Cardiac fibroblast (primary cell): ENCODE measurements at regions not wholly inside any gene's neighbourhood (a gene's known extent, or its start where the extent isn't known, plus 50 kb on each side); places are given as distances from the start of the nearest gene placed in this dataset.
A peak's percentile ranks its signal among the peaks of the same experiment; 100 is the strongest.
"Not testable (repeated sequence)": the region's sequence is repeated elsewhere in the genome, so short reads cannot be mapped to it uniquely, and the experiment has no call there.

Experiments
- DNase-seq, 2 donors: peaks; one replicate each; pipeline versions ENCODE4 v3.0.0 to v3.0.0-alpha.2; 2010; ENCODE audit warnings: low read depth in 2 of 2
- H3K4me3 ChIP-seq, 2 donors: replicated peaks in 1 of 2; 1 replicate in 1 of 2; 2 replicates in 1 of 2; pipeline ENCODE4 v1.5.1; 2011; ENCODE audit warnings: low read depth in 2 of 2, low read length in 2 of 2, mild to moderate bottlenecking in 2 of 2, moderate library complexity in 1 of 2
- TF ChIP-seq, protein P1 (sequence below): IDR thresholded peaks from one replicate; pipeline ENCODE4 v1.5.1; 2011; ENCODE audit warnings: low read depth, mild to moderate bottlenecking, low read length, inconsistent platforms

DNA sequence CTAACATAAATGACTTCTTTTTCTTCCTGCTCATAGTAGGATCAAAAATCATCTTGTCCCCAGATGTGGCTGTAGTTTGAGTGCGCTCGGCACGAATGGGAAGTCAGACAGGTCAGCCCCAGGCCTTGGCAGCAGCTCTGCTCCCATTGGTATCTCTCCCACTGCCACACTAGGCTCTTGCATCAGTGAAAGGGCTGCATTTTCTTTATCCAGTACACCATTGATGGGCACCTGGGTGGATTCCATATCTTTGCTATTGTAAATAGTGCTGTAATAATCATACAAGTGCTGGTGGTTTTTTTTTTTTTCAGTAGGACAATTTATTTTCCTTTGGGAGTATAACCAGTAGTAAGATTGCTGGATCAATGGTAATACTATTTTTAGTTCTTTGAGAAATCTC is 865.5 kb downstream of the CCDC85A start:
- no peak for DNase-seq
- TF ChIP-seq, protein P1, sequence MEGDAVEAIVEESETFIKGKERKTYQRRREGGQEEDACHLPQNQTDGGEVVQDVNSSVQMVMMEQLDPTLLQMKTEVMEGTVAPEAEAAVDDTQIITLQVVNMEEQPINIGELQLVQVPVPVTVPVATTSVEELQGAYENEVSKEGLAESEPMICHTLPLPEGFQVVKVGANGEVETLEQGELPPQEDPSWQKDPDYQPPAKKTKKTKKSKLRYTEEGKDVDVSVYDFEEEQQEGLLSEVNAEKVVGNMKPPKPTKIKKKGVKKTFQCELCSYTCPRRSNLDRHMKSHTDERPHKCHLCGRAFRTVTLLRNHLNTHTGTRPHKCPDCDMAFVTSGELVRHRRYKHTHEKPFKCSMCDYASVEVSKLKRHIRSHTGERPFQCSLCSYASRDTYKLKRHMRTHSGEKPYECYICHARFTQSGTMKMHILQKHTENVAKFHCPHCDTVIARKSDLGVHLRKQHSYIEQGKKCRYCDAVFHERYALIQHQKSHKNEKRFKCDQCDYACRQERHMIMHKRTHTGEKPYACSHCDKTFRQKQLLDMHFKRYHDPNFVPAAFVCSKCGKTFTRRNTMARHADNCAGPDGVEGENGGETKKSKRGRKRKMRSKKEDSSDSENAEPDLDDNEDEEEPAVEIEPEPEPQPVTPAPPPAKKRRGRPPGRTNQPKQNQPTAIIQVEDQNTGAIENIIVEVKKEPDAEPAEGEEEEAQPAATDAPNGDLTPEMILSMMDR, result no peak
- no peak overlapping the region for H3K4me3 ChIP-seq

DNA sequence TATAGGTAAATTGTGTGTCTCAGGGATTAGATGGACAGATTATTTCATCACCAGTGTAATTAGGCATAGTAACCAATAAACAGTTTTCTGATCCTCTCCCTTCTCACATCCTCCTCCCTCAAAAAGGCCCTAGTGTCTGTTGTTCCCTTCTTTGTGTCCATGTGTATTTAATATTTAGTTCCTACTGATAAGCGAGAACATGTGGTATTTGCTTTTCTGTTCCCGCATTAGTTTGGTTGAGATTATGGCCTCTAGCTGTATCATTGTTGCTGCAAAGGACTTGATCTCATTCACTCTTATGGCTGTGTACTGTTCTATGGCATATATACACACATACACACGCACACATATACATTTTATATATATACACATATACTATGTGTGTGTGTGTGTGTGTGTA is 866.2 kb downstream of the CCDC85A start:
- TF ChIP-seq, protein P1, result no peak
- no peak for DNase-seq
- H3K4me3 ChIP-seq, result no peak overlapping the region

DNA sequence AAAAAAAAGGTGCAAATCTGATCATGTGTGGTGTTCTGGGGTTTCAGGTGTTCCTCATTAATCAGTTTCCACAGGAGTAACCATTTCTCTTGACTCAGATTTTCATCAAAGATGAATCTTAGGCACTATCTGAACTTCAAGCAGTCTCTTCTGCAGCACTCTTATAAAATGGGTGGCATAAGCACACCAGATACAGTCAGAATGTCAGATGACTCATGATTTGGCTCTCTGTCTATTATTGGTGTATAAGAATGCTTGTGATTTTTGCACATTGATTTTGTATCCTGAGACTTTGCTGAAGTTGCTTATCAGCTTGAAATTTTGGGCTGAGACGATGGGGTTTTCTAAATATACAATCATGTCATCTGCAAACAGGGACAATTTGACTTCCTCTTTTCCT is 882.5 kb downstream of the CCDC85A start:
- not testable (repeated sequence) for H3K4me3 ChIP-seq
- DNase-seq, result peak in 1 of 2 donors; percentile 6

DNA sequence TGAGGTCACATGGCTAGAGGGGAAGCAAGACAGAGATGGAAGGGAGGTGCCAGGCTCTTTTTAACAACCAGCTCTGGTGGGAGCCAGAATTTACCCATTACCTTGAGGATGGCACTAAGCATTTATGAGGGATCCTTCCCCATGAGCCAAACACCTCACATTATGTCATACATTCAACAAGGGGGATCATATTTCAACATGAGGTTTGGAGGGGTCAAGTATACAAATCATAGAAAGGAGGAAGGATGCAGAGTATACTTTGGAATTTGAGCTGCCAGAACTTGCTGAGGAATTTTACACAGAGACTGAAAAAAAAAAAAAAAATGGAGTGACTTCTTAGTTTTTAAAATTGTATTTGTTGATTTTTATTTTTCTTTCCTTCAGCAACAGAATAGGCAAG is 891.4 kb downstream of the CCDC85A start:
- TF ChIP-seq, protein P1, result no peak
- no peak overlapping the region for H3K4me3 ChIP-seq
- no peak for DNase-seq

DNA sequence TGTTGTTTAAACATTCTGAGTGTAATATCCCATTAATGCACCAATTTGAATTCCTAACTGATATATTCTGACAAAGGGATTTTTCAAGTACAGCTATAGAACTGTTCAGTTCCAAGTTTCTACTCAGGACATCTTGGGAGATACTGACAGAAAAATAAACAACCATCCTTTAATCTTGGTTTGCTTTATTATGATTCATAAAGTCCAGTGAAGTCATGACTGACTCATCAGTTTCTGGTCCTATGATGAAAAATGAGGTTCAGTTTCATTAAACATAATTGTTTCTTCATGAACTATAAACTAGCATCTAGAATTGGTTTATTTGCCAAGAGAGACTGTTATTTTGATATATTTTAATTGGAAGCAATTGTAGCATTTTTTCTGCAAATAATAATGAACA is 896.2 kb downstream of the CCDC85A start:
- H3K4me3 ChIP-seq, result no peak overlapping the region
- TF ChIP-seq, protein P1, result no peak
- DNase-seq, result peak in 1 of 2 donors; percentile 47

DNA sequence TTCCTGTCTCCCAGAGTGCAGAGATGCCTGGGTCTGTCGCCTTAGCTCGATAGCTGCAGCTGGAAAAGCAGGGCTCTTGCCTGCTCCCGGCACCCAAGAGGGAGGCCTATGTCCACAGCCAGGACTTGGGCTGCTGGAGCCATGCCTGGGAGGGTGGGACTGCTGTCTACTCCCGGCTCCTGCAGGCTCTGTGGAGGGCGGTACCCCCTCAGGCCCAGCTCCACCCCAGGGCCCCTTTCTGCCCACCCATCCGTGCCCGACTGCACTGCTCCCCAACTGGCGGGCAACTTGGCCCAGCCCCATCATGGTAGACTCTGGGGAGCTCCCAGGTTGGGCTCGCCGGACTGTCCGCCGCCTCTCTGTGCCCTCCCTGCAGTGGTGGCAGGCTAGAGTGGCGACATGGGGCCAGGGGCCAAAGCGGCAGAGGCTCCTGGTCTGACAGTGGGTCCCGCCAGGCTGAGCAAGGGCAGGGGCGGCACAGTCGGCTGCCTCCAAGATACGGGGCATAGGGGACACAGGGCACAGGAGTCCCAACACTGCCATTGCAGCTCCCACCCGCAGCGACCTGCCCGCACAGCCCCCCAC is 901.0 kb downstream of the CCDC85A start:
- TF ChIP-seq, protein P1, result no peak
- DNase-seq, result no peak
- H3K4me3 ChIP-seq, result no peak overlapping the region

DNA sequence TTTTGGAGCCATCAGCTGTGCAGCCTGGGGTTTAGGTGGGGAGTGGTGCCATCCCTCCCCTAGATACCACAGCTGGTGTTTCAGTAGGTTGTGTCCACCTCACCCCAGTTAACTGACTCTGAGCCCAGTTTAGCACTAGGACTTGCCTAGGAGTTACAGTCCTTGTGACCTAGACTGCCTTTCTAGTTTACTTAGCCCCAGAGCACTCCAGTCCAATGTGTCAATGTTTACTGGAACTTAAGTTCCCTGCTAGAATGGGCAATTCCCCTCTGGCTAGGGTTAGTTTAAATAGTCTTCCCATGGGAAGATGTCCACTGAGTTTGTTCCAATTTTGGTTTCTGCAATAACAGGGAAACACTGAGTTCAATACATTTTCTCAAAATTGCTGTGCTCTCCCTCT is 909.2 kb downstream of the CCDC85A start:
- TF ChIP-seq, protein P1, result no peak
- H3K4me3 ChIP-seq, result no peak overlapping the region
- no peak for DNase-seq
